CD4-positive, alpha-beta T cell (primary cell): ENCODE measurements at regions not wholly inside any gene's neighbourhood (a gene's known extent, or its start where the extent isn't known, plus 50 kb on each side); places are given as distances from the start of the nearest gene placed in this dataset.

Experiments used
- ATAC-seq: fragments of 200-7000 bp; cut with Tn5 transposase; one replicate; pipeline ENCODE4 v1.10.0; 2022; ENCODE audit warnings: mild to moderate bottlenecking; ENCODE audit not compliant: poor library complexity
- CTCF ChIA-PET: fragments of 350-600 bp; sonication (Branson Sonifier 250); formaldehyde crosslinking; loops from one replicate; lab custom pipeline; 2021; ENCODE audit warnings: antibody characterized with exemption, inconsistent platforms; lab: Charles Lee
- POLR2A ChIA-PET: fragments of 350-600 bp; sonication (Branson Sonifier 250); formaldehyde crosslinking; loops from one replicate; lab custom pipeline; 2021; ENCODE audit warnings: antibody characterized with exemption, inconsistent platforms; lab: Charles Lee
- DNase-seq, 14 experiments: peaks; one replicate each; pipeline ENCODE4 v3.0.0-alpha.2; 2013 to 2020; ENCODE audit warnings: mixed read lengths in 2 of 14
- H3K27ac ChIP-seq, 2 donors: one replicate each; pipeline versions ENCODE4 v1.5.1 to v1.7.0; 2013; ENCODE audit warnings: low read length in 2 of 2, low read depth in 1 of 2, mild to moderate bottlenecking in 1 of 2
- H3K27me3 ChIP-seq, 2 experiments: 1 replicate in 1 of 2; 2 replicates in 1 of 2; pipeline versions ENCODE4 v1.6.1 to v1.7.0; 2013; ENCODE audit warnings: low read length in 2 of 2, control low read depth in 1 of 2, mild to moderate bottlenecking in 1 of 2, moderate library complexity in 1 of 2; ENCODE audit not compliant: insufficient read depth in 2 of 2, control insufficient read depth in 1 of 2
- H3K36me3 ChIP-seq: one replicate; pipeline ENCODE4 v1.6.1; 2013; ENCODE audit warnings: low read length, control low read depth; ENCODE audit not compliant: insufficient read depth
- H3K4me1 ChIP-seq: one replicate; pipeline ENCODE4 v1.6.1; 2013; ENCODE audit warnings: low read length, control low read depth; ENCODE audit not compliant: insufficient read depth
- H3K4me3 ChIP-seq: one replicate; pipeline ENCODE4 v1.5.1; 2013; ENCODE audit warnings: mild to moderate bottlenecking, low read length, moderate library complexity
- H3K9me3 ChIP-seq, 2 experiments: 1 replicate in 1 of 2; 2 replicates in 1 of 2; pipeline versions ENCODE4 v1.6.1 to v1.7.0; 2013; ENCODE audit warnings: low read length in 2 of 2, mild to moderate bottlenecking in 2 of 2, control low read depth in 1 of 2, moderate library complexity in 1 of 2; ENCODE audit not compliant: control insufficient read depth in 1 of 2, insufficient read depth in 1 of 2
- H3K27ac Mint-ChIP-seq: one replicate; pipeline ENCODE4 v1.8.0; 2020; ENCODE audit warnings: mixed read lengths
- H3K27me3 Mint-ChIP-seq: one replicate; pipeline ENCODE4 v1.8.0; 2021; ENCODE audit warnings: mixed read lengths
- H3K36me3 Mint-ChIP-seq: one replicate; pipeline ENCODE4 v1.8.0; 2021; ENCODE audit warnings: low read depth, mixed read lengths
- H3K4me1 Mint-ChIP-seq: one replicate; pipeline ENCODE4 v1.8.0; 2021; ENCODE audit warnings: low read depth, mixed read lengths
- H3K4me3 Mint-ChIP-seq: one replicate; pipeline ENCODE4 v1.8.0; 2020; ENCODE audit warnings: mild to moderate bottlenecking, mixed read lengths
- H3K9me3 Mint-ChIP-seq: one replicate; pipeline ENCODE4 v1.8.0; 2020; ENCODE audit warnings: mixed read lengths
- intact Hi-C, 2 experiments: fragments of 100-400 bp; cut with DNase I in 1 of 2; cut with micrococcal nuclease in 1 of 2; formaldehyde crosslinking; loops; one replicate each; pipeline versions ENCODE4 v1.15.1 to v1.9.0; 2023 to 2025; cut with DNase I, micrococcal nuclease
- TF ChIP-seq, protein P1 (sequence below): fragments of 200-600 bp; IDR thresholded peaks from one replicate; pipeline ENCODE4 v1.8.0; 2022; ENCODE audit warnings: antibody characterized with exemption, mild to moderate bottlenecking

DNA sequence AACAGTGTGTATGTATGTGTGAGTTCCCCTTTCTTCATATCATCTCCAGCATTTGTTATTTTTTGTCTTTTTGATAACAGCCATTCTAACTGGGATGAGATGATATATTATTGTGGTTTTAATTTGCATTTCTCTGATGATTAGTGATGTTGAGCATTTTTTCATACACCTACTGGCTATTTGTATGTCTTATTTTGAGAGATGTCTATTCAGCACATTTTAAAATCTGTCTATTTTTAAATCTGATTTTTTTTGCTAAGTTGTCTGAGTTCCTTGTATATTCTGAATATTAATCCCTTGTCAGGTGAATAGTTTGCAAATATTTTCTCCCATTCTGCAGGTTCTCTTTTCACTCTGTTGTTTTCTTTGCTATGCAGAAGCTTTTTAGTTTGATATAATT is 469.1 kb downstream of the FUT8 start:
- H3K27ac Mint-ChIP-seq = no peak overlapping the region
- H3K4me3 Mint-ChIP-seq = no peak overlapping the region
- TF ChIP-seq, protein P1, sequence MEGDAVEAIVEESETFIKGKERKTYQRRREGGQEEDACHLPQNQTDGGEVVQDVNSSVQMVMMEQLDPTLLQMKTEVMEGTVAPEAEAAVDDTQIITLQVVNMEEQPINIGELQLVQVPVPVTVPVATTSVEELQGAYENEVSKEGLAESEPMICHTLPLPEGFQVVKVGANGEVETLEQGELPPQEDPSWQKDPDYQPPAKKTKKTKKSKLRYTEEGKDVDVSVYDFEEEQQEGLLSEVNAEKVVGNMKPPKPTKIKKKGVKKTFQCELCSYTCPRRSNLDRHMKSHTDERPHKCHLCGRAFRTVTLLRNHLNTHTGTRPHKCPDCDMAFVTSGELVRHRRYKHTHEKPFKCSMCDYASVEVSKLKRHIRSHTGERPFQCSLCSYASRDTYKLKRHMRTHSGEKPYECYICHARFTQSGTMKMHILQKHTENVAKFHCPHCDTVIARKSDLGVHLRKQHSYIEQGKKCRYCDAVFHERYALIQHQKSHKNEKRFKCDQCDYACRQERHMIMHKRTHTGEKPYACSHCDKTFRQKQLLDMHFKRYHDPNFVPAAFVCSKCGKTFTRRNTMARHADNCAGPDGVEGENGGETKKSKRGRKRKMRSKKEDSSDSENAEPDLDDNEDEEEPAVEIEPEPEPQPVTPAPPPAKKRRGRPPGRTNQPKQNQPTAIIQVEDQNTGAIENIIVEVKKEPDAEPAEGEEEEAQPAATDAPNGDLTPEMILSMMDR = no peak
- intact Hi-C loops = no loop called here
- Histone ChIP-seq H3K27me3 (no peaks in the 10 kb centered on the region), H3K9me3 (no peaks in the 10 kb centered on the region), H3K4me1 (peaks cover 17% of the 10 kb centered on the region), H3K27ac (no peak overlapping the region), H3K4me3 (no peak overlapping the region), H3K36me3 (no peaks in the 10 kb centered on the region)
- CTCF ChIA-PET = no interaction called here
- POLR2A ChIA-PET = no interaction called here
- H3K27me3 Mint-ChIP-seq = no peaks in the 10 kb centered on the region
- no peaks in the 10 kb centered on the region for H3K36me3 Mint-ChIP-seq
- ATAC-seq = no peak
- peaks cover 26% of the 10 kb centered on the region for H3K4me1 Mint-ChIP-seq
- DNase-seq = no peak
- peaks cover 5% of the 10 kb centered on the region for H3K9me3 Mint-ChIP-seq

DNA sequence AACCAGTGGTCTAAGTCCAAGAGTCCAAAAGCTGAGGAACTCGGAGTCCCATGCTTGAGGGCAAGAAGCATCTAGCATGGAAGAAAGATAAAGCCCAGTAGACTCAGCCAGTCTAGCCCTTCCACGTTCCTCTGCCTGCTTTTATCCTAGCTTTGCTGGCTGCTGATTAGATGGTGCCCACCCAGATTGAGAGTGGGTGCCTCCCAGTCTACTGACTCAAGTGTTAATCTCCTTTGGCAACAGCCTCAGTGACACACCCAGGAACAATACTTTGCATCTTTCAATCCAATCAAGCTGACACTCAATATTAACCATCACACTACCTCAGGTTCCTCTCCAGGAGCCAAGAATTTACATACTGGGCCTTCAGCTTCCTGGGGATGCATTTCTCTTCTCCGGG is 476.1 kb downstream of the FUT8 start:
- H3K27me3 Mint-ChIP-seq = no peaks in the 10 kb centered on the region
- H3K9me3 Mint-ChIP-seq = peaks cover 5% of the 10 kb centered on the region
- intact Hi-C loops = no loop called here
- Histone ChIP-seq H3K27ac (no peak overlapping the region), H3K4me1 (no peaks in the 10 kb centered on the region), H3K4me3 (no peak overlapping the region), H3K36me3 (no peaks in the 10 kb centered on the region), H3K27me3 (no peaks in the 10 kb centered on the region), H3K9me3 (no peaks in the 10 kb centered on the region)
- POLR2A ChIA-PET = interaction anchor here (0.6 kb wide), 1 partner anchor 88 kb away, joined by 3 read pairs; no protein-coding TSS in a partner anchor
- peaks cover 5% of the 10 kb centered on the region for H3K36me3 Mint-ChIP-seq
- H3K4me1 Mint-ChIP-seq = no peaks in the 10 kb centered on the region
- TF ChIP-seq, protein P1 = no peak
- ATAC-seq = no peak
- H3K27ac Mint-ChIP-seq = no peak overlapping the region
- no peak overlapping the region for H3K4me3 Mint-ChIP-seq
- CTCF ChIA-PET = no interaction called here
- no peak for DNase-seq

DNA sequence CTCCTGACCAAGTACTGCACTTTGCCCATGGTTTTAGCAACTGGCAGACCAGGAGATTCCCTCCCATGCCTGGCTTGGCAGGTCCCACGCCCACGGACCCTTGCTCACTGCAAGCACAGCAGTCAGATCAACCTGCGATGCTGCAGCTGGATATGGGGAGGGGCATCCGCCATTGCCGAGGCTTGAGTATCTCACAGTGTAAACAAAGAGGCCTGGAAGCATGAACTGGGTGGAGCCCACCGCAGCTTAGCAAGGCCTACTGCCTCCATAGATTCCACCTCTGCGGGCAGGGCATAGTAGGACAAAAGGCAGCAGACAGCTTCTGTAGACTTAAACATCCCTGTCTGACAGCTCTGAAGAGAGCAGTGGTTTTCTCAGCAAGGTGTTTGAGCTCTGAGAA is 479.8 kb downstream of the FUT8 start:
- Mint-ChIP-seq H3K36me3 (peaks cover 12% of the 10 kb centered on the region), H3K4me1 (no peaks in the 10 kb centered on the region), H3K4me3 (no peak overlapping the region), H3K27ac (no peak overlapping the region), H3K9me3 (peaks cover 5% of the 10 kb centered on the region), H3K27me3 (no peaks in the 10 kb centered on the region)
- CTCF ChIA-PET = no interaction called here
- DNase-seq (no peak), ATAC-seq (no peak)
- H3K4me3 ChIP-seq = no peak overlapping the region
- H3K4me1 ChIP-seq = no peaks in the 10 kb centered on the region
- no peak overlapping the region for H3K27ac ChIP-seq
- TF ChIP-seq, protein P1 = no peak
- intact Hi-C loops = no loop called here
- POLR2A ChIA-PET = no interaction called here
- H3K9me3 ChIP-seq = no peaks in the 10 kb centered on the region
- no peaks in the 10 kb centered on the region for H3K27me3 ChIP-seq
- no peaks in the 10 kb centered on the region for H3K36me3 ChIP-seq
